Transverse colon (tissue), 3 donors: ENCODE measurements at regions not wholly inside any gene's neighbourhood (a gene's known extent, or its start where the extent isn't known, plus 50 kb on each side); places are given as distances from the start of the nearest gene placed in this dataset.

Experiments used
- CTCF ChIP-seq, 5 experiments: fragments of 200-600 bp in 3 of 5; fragments of 450-650 bp in 2 of 5; sonication (generic) in 3 of 5; IDR thresholded peaks; 1 replicate in 2 of 5; 2 replicates in 3 of 5; pipeline ENCODE4 v1.5.1; 2016 to 2017; ENCODE audit warnings: antibody characterized with exemption in 5 of 5, inconsistent platforms in 3 of 5, mild to moderate bottlenecking in 2 of 5, moderate library complexity in 1 of 5
- POLR2A ChIP-seq: fragments of 450-650 bp; IDR thresholded peaks from one replicate; pipeline ENCODE4 v1.6.1; 2016; ENCODE audit warnings: antibody characterized with exemption, mild to moderate bottlenecking, moderate library complexity

DNA sequence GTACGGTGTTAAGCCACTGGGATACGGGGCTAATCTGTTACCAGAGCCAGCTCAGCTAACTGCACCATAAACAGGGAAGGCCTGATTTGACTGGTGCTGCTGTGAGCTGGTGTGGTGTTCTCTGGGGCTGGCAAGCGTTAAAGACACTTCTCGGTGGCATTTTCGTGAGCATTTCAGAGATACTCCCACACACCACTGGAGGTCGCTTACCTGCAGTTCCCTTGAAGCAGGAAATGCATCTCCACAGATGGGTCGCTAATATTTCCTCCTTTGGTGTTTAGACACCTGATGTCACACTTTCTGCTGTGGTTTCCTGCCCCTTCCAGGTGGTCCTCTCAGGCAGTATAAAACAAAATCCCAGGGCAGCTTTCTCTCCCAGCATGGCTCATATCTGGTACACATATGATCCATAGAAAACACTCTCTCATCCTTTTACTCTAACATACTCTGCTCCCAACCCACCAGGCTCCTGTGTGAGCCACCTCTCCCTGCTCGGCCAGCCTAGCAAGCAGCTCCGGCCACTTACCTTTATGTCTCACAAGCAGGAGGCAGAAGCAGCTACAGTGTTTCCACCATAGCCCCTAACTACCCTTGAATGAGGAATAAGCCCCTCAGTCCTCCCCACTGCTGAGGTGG is 129.9 kb upstream of the GRIN2B start:
- TF ChIP-seq CTCF (IDR thresholded peaks at IDR 0.05) (no peak), POLR2A (no peak)
